ENCODE measurements at regions not wholly inside any gene's neighbourhood (a gene's known extent, or its start where the extent isn't known, plus 50 kb on each side); places are given as distances from the start of the nearest gene placed in this dataset.

DNA sequence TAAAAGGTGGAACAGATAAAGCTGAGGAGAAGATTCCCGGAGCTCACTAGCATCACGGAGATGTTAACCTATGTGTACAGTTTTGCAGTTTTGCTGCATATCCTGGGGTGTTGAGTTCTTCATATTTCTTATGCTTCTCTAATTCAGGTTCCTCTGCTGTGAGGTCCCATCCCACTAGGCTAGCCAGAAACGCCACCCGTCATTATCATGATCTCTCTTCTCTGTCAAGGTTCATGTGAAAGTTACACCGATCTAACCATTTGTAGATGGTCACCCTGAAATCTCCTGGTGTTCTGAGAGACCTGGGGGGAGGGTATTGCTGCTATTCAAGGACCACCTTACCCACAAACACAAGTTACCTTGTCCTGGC is 136.3 kb downstream of the CCDC71L start:
- intact Hi-C loops (cut with micrococcal nuclease; ENCODE audit: unreplicated experiment): loop anchor here (5.0 kb wide), 1 partner anchor 347 kb away; no protein-coding TSS in a partner anchor
- Histone ChIP-seq H3K36me3 (ENCODE audit: control insufficient read depth, insufficient read depth, low read length) (no peaks in the 10 kb centered on the region), H3K4me1 (no peaks in the 10 kb centered on the region), H3K27me3 (replicated peaks; ENCODE audit: control insufficient read depth, insufficient read depth, low read length) (no peaks in the 10 kb centered on the region), H3K4me3 (ENCODE audit: low read depth, low read length) (no peak overlapping the region), H3K9me3 (no peaks in the 10 kb centered on the region)
- POLR2A ChIA-PET: no interaction called here
- BruUV-seq (replicated peaks): no TSS peak
- Mint-ChIP-seq H3K27me3 (ENCODE audit: insufficient read depth, unreplicated experiment) (peaks cover 6% of the 10 kb centered on the region), H3K4me3 (ENCODE audit: unreplicated experiment) (no peak overlapping the region), H3K27ac (ENCODE audit: unreplicated experiment) (no peak overlapping the region), H3K9me3 (ENCODE audit: unreplicated experiment) (no peaks in the 10 kb centered on the region), H3K36me3 (ENCODE audit: insufficient read depth, unreplicated experiment) (no peaks in the 10 kb centered on the region), H3K4me1 (ENCODE audit: low read depth, unreplicated experiment) (no peaks in the 10 kb centered on the region)
- CTCF ChIA-PET: no interaction called here
- TF ChIP-seq, protein P1, sequence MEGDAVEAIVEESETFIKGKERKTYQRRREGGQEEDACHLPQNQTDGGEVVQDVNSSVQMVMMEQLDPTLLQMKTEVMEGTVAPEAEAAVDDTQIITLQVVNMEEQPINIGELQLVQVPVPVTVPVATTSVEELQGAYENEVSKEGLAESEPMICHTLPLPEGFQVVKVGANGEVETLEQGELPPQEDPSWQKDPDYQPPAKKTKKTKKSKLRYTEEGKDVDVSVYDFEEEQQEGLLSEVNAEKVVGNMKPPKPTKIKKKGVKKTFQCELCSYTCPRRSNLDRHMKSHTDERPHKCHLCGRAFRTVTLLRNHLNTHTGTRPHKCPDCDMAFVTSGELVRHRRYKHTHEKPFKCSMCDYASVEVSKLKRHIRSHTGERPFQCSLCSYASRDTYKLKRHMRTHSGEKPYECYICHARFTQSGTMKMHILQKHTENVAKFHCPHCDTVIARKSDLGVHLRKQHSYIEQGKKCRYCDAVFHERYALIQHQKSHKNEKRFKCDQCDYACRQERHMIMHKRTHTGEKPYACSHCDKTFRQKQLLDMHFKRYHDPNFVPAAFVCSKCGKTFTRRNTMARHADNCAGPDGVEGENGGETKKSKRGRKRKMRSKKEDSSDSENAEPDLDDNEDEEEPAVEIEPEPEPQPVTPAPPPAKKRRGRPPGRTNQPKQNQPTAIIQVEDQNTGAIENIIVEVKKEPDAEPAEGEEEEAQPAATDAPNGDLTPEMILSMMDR (IDR thresholded peaks at IDR 0.05; ENCODE audit: insufficient read depth in 1 of 2, low read depth in 1 of 2, low read length in 1 of 2, severe bottlenecking in 1 of 2, unreplicated experiment in 1 of 2): no peak
- DNase-seq: no peak

GRCh38 chr7:106523482-106523881 is 137.5 kb downstream of the CCDC71L start:
- Histone ChIP-seq H3K27me3 (replicated peaks; ENCODE audit: control insufficient read depth, insufficient read depth, low read length) (no peaks in the 10 kb centered on the region), H3K9me3 (no peaks in the 10 kb centered on the region), H3K36me3 (ENCODE audit: control insufficient read depth, insufficient read depth, low read length) (no peaks in the 10 kb centered on the region), H3K4me3 (ENCODE audit: low read depth, low read length) (no peak overlapping the region), H3K4me1 (no peaks in the 10 kb centered on the region)
- Mint-ChIP-seq H3K36me3 (ENCODE audit: insufficient read depth, unreplicated experiment) (no peaks in the 10 kb centered on the region), H3K27ac (ENCODE audit: unreplicated experiment) (no peak overlapping the region), H3K27me3 (ENCODE audit: insufficient read depth, unreplicated experiment) (peaks cover 14% of the 10 kb centered on the region), H3K4me3 (ENCODE audit: unreplicated experiment) (no peak overlapping the region), H3K9me3 (ENCODE audit: unreplicated experiment) (no peaks in the 10 kb centered on the region), H3K4me1 (ENCODE audit: low read depth, unreplicated experiment) (no peaks in the 10 kb centered on the region)
- POLR2A ChIA-PET: no interaction called here
- intact Hi-C loops (cut with micrococcal nuclease; ENCODE audit: unreplicated experiment): loop anchor here (5.0 kb wide), 1 partner anchor 346 kb away; no protein-coding TSS in a partner anchor
- CTCF ChIA-PET: no interaction called here
- no peak for DNase-seq
- TF ChIP-seq, protein P1 (IDR thresholded peaks at IDR 0.05; ENCODE audit: insufficient read depth in 1 of 2, low read depth in 1 of 2, low read length in 1 of 2, severe bottlenecking in 1 of 2, unreplicated experiment in 1 of 2): no peak
- no TSS peak for BruUV-seq (replicated peaks)

- H3K36me3 ChIP-seq (ENCODE audit: control insufficient read depth, insufficient read depth, low read length): no peaks in the 10 kb centered on the region
- no peak overlapping the region for H3K4me3 ChIP-seq (ENCODE audit: low read depth, low read length)
- Mint-ChIP-seq H3K27ac (ENCODE audit: unreplicated experiment) (no peak overlapping the region), H3K9me3 (ENCODE audit: unreplicated experiment) (no peaks in the 10 kb centered on the region), H3K27me3 (ENCODE audit: insufficient read depth, unreplicated experiment) (peaks cover 18% of the 10 kb centered on the region), H3K4me1 (ENCODE audit: low read depth, unreplicated experiment) (no peaks in the 10 kb centered on the region), H3K36me3 (ENCODE audit: insufficient read depth, unreplicated experiment) (no peaks in the 10 kb centered on the region), H3K4me3 (ENCODE audit: unreplicated experiment) (no peak overlapping the region)
- POLR2A ChIA-PET: no interaction called here
- DNase-seq: no peak
- H3K27me3 ChIP-seq (replicated peaks; ENCODE audit: control insufficient read depth, insufficient read depth, low read length): no peaks in the 10 kb centered on the region
- H3K4me1 ChIP-seq: no peaks in the 10 kb centered on the region
- CTCF ChIA-PET: no interaction called here
- TF ChIP-seq, protein P1 (IDR thresholded peaks at IDR 0.05; ENCODE audit: insufficient read depth in 1 of 2, low read depth in 1 of 2, low read length in 1 of 2, severe bottlenecking in 1 of 2, unreplicated experiment in 1 of 2): no peak
- BruUV-seq (replicated peaks): no TSS peak
- no peaks in the 10 kb centered on the region for H3K9me3 ChIP-seq
- intact Hi-C loops (cut with micrococcal nuclease; ENCODE audit: unreplicated experiment): loop anchor here (5.0 kb wide), 1 partner anchor 345 kb away; no protein-coding TSS in a partner anchor
Measured at GRCh38 chr7:106522696-106523095, 138.3 kb downstream of the CCDC71L start.

Measured in Caco-2 (cell line).